NK-92 (cell line): ENCODE measurements at regions not wholly inside any gene's neighbourhood (a gene's known extent, or its start where the extent isn't known, plus 50 kb on each side); places are given as distances from the start of the nearest gene placed in this dataset.

Experiments
- DNase-seq: peaks from one replicate; lab custom pipeline; 2025; ENCODE audit not compliant: unreplicated experiment; lab: John Stamatoyannopoulos, UW

GRCh38 chr2:64196963-64197362, 52.7 kb upstream of the PELI1 start:
- no peak for DNase-seq

DNA sequence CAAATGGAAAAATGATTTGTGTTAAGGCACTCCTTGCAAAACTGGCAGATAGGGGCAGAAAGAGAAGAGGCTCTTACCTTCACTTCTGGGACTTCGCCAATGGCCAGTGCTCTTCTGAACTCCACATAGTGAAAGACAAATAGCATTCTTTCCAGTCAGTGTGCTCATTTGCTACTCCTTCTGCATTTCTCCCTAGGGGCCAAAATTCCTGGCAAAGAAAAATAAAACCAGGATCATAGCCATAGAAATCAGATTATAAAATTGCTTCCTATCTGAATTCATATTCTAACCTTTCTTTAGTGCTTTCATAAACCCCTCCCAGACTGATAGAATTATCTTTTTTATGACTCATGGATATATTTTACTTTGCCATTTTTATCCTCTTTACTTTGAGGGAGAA, 56.9 kb upstream of the PELI1 start:
- no peak for DNase-seq

- DNase-seq: no peak
Observed at GRCh38 chr2:64202206-64202845, 58.1 kb upstream of the PELI1 start.

DNA sequence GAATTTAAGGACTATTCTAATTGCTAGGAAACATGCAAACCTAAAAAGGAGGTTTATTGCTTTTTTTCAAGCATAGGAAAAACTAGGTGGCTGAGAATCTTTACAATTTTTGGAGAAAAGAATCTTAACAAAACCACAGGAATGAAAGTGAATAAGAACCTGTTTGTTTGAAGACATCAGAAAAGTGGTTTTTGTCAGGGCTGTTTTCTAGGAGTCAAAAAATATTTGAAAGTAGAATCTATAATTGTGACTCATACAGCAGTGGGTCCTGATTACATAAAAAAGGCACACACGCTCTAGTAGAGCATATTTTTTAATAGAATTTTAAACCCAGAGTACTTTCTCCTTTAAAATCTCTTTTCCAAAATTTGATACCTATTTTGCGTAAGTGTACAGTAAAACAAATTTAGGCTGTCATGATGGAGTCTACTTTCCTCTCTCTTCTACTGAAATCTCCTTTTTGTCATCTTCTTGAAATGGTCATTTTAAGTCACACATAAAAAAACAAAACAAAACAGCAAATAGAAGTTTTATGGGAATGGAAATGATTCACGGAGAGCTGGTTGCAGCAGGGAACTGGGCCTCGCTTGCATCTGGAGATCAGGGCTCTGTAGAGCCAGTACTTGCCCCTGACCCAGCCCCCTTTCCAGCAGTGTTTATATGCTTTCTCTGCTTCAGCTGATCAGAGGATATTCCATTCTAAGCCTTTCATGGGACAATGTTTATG, 59.1 kb upstream of the PELI1 start:
- DNase-seq: no peak

- no peak for DNase-seq
Observed at GRCh38 chr2:64203858-64204632, 59.8 kb upstream of the PELI1 start.

DNA sequence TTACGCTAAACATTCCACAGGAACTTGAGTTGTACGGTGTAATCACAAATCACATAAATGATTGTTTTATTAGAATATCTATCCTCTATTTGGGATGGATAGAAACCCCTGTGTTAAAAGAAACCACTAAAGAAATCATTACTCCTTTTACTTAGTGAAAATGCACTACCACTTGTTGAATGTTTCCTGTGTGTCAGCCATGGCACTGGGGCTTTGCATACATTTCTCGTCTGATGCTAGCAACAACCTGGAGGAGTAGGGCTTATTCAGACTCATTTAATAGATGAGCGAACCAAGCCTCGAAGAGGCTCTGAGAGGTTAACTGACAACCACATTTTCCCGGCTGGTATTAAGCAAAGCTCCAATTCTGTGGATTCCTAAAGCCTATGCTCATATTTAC, 60.5 kb upstream of the PELI1 start:
- no peak for DNase-seq

DNA sequence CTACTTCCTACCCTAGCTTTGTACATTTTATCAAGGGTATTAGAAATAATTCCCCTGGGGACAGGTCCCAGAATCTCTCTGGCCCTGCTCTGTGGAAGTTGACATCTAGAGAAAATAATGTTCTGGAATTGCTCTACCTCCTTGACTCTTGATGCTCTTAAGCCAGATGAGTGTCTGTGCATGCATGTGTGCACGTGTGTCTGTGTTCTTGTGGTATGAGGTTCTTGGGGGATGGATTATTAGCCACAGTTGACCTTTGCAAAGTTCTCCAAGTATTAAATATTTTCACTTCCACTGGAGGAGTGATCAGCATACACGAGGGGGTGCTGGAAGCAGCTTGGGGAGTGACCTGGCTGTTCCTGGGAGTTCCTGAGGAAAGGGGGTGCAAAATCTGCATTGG, 61.2 kb upstream of the PELI1 start:
- no peak for DNase-seq

DNA sequence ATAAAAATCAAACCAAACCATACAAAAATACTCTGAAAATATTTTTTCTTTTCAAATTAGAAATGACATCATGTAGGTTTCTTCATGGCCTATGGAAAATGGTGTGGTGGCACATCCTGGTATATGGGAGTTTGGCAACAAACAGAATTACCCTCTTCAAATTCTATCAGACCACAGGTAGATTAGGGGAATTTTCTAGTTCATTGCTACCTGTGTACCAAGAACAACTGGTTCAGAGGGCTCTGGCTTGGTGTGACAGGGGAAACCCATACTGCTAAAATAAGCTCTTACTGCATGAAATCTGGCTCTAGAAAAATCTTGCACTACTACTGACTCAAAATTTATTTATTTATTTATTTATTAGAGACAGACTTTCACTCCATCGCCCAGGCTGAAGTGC, 63.4 kb upstream of the PELI1 start:
- no peak for DNase-seq

- no peak for DNase-seq
Observed at GRCh38 chr2:64210816-64211215, 66.6 kb upstream of the PELI1 start.

GRCh38 chr2:64211276-64211921, 67.2 kb upstream of the PELI1 start:
- no peak for DNase-seq

GRCh38 chr2:64212346-64212745, 68.1 kb upstream of the PELI1 start:
- DNase-seq: no peak

DNA sequence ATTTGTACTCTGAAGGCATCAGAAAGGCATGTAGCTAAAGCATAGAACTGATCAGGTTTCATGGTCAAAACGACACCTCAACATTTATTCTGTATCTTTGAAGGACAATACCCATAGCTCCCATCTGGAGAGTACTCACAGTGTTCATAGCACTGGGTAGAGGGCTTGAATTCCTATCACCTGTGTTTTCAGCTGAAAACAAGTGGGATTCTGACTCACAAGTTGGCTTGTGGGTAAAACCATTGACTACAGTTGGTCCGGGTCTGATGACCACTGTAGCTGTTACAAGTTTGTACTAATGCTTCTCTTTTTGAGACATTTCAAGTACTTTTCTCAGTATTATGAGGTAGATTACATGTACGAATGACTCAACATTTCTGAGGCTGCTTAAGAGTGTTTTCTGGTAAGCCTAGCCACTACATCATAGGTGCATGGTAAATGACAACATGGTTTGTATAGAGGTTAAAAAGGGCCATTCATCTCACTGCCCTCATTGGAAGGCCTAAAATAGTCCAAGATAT, 68.6 kb upstream of the PELI1 start:
- no peak for DNase-seq

- DNase-seq: no peak
Observed at GRCh38 chr2:64213532-64214275, 69.5 kb upstream of the PELI1 start.

DNA sequence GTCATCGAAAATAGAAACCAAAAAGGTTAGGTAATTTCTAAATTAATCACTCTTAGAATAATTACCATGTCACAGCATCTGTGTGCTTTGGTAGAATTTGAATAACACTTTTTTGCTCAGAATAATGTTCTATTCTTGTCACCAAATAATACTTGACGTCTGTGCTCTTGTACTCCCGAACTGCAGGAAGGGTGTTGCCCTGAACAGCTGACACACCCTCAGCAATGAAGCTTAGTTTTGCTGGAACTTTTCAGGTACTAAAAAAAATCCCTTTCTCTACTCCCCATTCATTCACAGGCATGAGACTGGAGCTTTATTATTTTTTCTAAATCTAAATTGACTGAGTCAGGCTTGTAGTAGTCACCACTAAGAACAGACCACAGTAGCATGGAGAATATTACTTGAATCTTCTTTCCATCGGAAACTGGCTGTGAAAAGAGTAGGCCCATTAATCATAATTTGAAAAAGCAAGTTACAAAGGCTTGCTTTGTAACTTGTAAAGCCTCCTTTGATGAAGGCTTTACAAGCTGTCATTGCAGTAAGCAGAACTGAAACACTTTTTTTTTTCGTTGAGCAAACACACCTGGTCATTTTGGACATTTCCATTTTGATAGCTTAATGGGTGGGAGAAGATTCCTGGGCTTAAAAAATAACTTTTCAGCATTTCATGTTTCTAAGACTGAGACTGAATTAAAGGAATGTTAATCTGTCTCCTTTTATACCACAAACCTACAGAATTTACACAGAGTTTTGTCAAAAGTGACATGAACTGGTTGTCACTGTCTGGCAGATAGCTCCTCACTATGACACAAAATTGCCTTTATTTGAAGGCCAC, 70.3 kb upstream of the PELI1 start:
- DNase-seq: no peak

DNA sequence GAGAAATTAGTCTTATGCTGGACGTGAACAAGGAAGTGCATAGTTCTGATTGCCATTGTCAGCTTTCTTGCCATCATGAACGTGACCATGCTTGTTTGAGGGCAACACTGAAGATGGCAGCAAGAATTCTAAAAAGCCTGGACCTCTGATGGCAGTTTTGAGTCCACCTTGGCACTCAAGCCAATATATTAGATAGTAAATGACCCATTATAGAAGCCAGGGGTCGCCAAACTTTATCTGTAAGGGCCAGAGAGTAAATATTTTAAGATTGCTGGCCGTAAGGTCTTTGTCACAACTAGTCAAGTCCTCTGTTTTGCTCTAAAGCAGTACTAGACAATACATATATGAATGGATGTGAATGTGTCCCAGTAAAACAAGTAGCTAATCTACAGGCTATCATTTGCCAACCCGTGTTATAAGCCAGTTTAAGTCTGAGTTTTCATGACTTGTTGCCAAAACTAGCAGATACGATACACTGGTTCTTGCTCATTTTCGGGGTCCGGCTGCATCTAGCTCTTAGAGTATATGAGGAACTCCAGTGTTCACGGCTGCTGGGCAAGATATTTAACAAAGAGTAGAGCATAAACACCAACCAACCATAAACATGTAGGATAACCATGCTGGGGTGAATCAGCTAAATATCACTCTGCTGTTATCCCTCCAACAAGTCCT, 73.1 kb upstream of the PELI1 start:
- DNase-seq: no peak

- DNase-seq: no peak
Observed at GRCh38 chr2:64218137-64218802, 74.0 kb upstream of the PELI1 start.

GRCh38 chr2:64219149-64219548, 74.9 kb upstream of the PELI1 start:
- no peak for DNase-seq

DNA sequence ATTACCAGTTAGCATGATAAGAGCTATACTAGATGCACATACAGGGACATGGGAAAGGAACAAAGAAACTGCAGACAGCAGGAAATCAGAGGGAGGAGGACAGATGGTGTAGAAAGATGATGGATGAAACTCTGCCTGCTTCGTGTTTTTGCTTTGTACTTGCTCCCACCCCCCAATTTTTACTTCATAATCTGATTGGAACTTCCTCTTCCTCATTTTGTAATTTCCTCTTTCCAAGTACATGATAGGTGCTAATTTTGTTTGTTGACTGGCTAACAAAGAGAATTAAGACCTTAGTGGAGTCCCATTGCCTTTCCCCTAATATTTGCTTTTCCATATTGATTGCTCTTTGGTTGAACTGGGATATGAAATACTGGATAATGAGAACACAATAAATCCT, 76.0 kb upstream of the PELI1 start:
- DNase-seq: no peak
